Germinal center (tissue), 1 donor: ENCODE measurements at regions not wholly inside any gene's neighbourhood (a gene's known extent, or its start where the extent isn't known, plus 50 kb on each side); places are given as distances from the start of the nearest gene placed in this dataset.
"Not testable (repeated sequence)": the region's sequence is repeated elsewhere in the genome, so short reads cannot be mapped to it uniquely, and the experiment has no call there.

ENCODE experiments used
- DNase-seq: peaks from one replicate; pipeline ENCODE4 v3.0.0; 2012; ENCODE audit warnings: mixed read lengths, low spot score

GRCh38 chr21:18831942-18832676 lies 428.5 kb upstream of the TMPRSS15 start:
- DNase-seq: no peak

- no peak for DNase-seq
These were observed 429.4 kb upstream of the TMPRSS15 start for GRCh38 chr21:18832950-18833349.

GRCh38 chr21:18834121-18834520 lies 430.5 kb upstream of the TMPRSS15 start:
- not testable (repeated sequence) for DNase-seq

GRCh38 chr21:18840239-18840638 lies 436.7 kb upstream of the TMPRSS15 start:
- no peak for DNase-seq

- not testable (repeated sequence) for DNase-seq
These were observed 454.0 kb upstream of the TMPRSS15 start for GRCh38 chr21:18857606-18858005.

GRCh38 chr21:18869104-18869503 lies 465.5 kb upstream of the TMPRSS15 start:
- DNase-seq: no peak

GRCh38 chr21:18877917-18878316 lies 474.3 kb upstream of the TMPRSS15 start:
- no peak for DNase-seq

- DNase-seq: no peak
These were observed 484.5 kb upstream of the TMPRSS15 start for GRCh38 chr21:18887922-18888602.

GRCh38 chr21:18893406-18893805 lies 489.8 kb upstream of the TMPRSS15 start:
- DNase-seq: no peak

- no peak for DNase-seq
These were observed 490.8 kb upstream of the TMPRSS15 start for GRCh38 chr21:18894387-18894786.

GRCh38 chr21:18899261-18899660 lies 495.7 kb upstream of the TMPRSS15 start:
- no peak for DNase-seq

- no peak for DNase-seq
These were observed 499.1 kb upstream of the TMPRSS15 start for GRCh38 chr21:18902660-18903059.

GRCh38 chr21:18907076-18907475 lies 503.5 kb upstream of the TMPRSS15 start:
- no peak for DNase-seq

- no peak for DNase-seq
These were observed 505.1 kb upstream of the TMPRSS15 start for GRCh38 chr21:18908641-18909040.

- DNase-seq: no peak
These were observed 510.3 kb upstream of the TMPRSS15 start for GRCh38 chr21:18913914-18914313.

GRCh38 chr21:18914570-18914969 lies 511.0 kb upstream of the TMPRSS15 start:
- DNase-seq: no peak

GRCh38 chr21:18917622-18918021 lies 514.0 kb upstream of the TMPRSS15 start:
- no peak for DNase-seq

- no peak for DNase-seq
These were observed 527.7 kb upstream of the TMPRSS15 start for GRCh38 chr21:18931237-18931636.

GRCh38 chr21:18937337-18937736 lies 533.8 kb upstream of the TMPRSS15 start:
- no peak for DNase-seq

- no peak for DNase-seq
These were observed 537.2 kb upstream of the TMPRSS15 start for GRCh38 chr21:18940791-18941190.

GRCh38 chr21:18950045-18950740 lies 546.6 kb upstream of the TMPRSS15 start:
- no peak for DNase-seq

GRCh38 chr21:18951271-18952038 lies 547.9 kb upstream of the TMPRSS15 start:
- no peak for DNase-seq
